GM21528 (cell line): ENCODE measurements at regions not wholly inside any gene's neighbourhood (a gene's known extent, or its start where the extent isn't known, plus 50 kb on each side); places are given as distances from the start of the nearest gene placed in this dataset.

Source experiments
- ATAC-seq: cut with Tn5 transposase; IDR thresholded peaks from one replicate; pipeline ENCODE4 v1.9.1; 2021; ENCODE audit warnings: mild to moderate bottlenecking, moderate library complexity; ENCODE audit not compliant: unreplicated experiment, low FRiP score

GRCh38 chr4:32562010-32562409 lies 1841.8 kb downstream of the PCDH7 start:
- no peak for ATAC-seq

- ATAC-seq = no peak
Measured at GRCh38 chr4:32564626-32565025, 1844.5 kb downstream of the PCDH7 start.

GRCh38 chr4:32569861-32570260 lies 1849.7 kb downstream of the PCDH7 start:
- ATAC-seq = no peak

- no peak for ATAC-seq
Measured at GRCh38 chr4:32572366-32572765, 1852.2 kb downstream of the PCDH7 start.

- no peak for ATAC-seq
Measured at GRCh38 chr4:32574803-32575202, 1854.6 kb downstream of the PCDH7 start.

- no peak for ATAC-seq
Measured at GRCh38 chr4:32589097-32589496, 1868.9 kb downstream of the PCDH7 start.

GRCh38 chr4:32589853-32590252 lies 1869.7 kb downstream of the PCDH7 start:
- no peak for ATAC-seq

- ATAC-seq = no peak
Measured at GRCh38 chr4:32597354-32597753, 1877.2 kb downstream of the PCDH7 start.

GRCh38 chr4:32601848-32602247 lies 1881.7 kb downstream of the PCDH7 start:
- ATAC-seq = no peak

- ATAC-seq = no peak
Measured at GRCh38 chr4:32607978-32608377, 1887.8 kb downstream of the PCDH7 start.

- ATAC-seq = no peak
Measured at GRCh38 chr4:32624943-32625603, 1904.9 kb downstream of the PCDH7 start.

GRCh38 chr4:32625687-32626337 lies 1905.6 kb downstream of the PCDH7 start:
- no peak for ATAC-seq

- ATAC-seq = no peak
Measured at GRCh38 chr4:32631831-32632230, 1911.7 kb downstream of the PCDH7 start.

- no peak for ATAC-seq
Measured at GRCh38 chr4:32633421-32633820, 1913.3 kb downstream of the PCDH7 start.

- no peak for ATAC-seq
Measured at GRCh38 chr4:32645653-32646052, 1925.5 kb downstream of the PCDH7 start.

- ATAC-seq = no peak
Measured at GRCh38 chr4:32658019-32658418, 1937.8 kb downstream of the PCDH7 start.

GRCh38 chr4:32661229-32661628 lies 1941.1 kb downstream of the PCDH7 start:
- no peak for ATAC-seq

GRCh38 chr4:32662803-32663202 lies 1942.6 kb downstream of the PCDH7 start:
- no peak for ATAC-seq

- no peak for ATAC-seq
Measured at GRCh38 chr4:32672359-32672758, 1952.2 kb downstream of the PCDH7 start.

- ATAC-seq = no peak
Measured at GRCh38 chr4:32680946-32681345, 1960.8 kb downstream of the PCDH7 start.

GRCh38 chr4:32684160-32684559 lies 1964.0 kb downstream of the PCDH7 start:
- ATAC-seq = no peak

GRCh38 chr4:32686123-32686522 lies 1966.0 kb downstream of the PCDH7 start:
- no peak for ATAC-seq
